Right atrium auricular region (tissue), 2 donors: ENCODE measurements at regions not wholly inside any gene's neighbourhood (a gene's known extent, or its start where the extent isn't known, plus 50 kb on each side); places are given as distances from the start of the nearest gene placed in this dataset.

Experiments
- DNase-seq: peaks from one replicate; pipeline ENCODE4 v3.0.0-alpha.2; 2019; ENCODE audit warnings: low spot score
- H3K27ac ChIP-seq, 2 donors: fragments of 200-600 bp; sonication (generic); 1 replicate in 1 of 2; 2 replicates in 1 of 2; pipeline ENCODE4 v1.5.1; 2016 to 2019
- H3K27me3 ChIP-seq, 2 donors: fragments of 200-600 bp; sonication (generic); one replicate each; pipeline versions ENCODE4 v1.5.1 to v1.6.0; 2017 to 2019
- H3K36me3 ChIP-seq: fragments of 200-600 bp; sonication (generic); one replicate; pipeline ENCODE4 v1.5.1; 2016
- H3K4me1 ChIP-seq, 2 donors: fragments of 200-600 bp; sonication (generic); one replicate each; pipeline versions ENCODE4 v1.5.1 to v1.6.0; 2017 to 2019
- H3K4me3 ChIP-seq, 2 donors: fragments of 200-600 bp; sonication (generic); 1 replicate in 1 of 2; 2 replicates in 1 of 2; pipeline ENCODE4 v1.5.1; 2017 to 2019; ENCODE audit warnings: mild to moderate bottlenecking in 1 of 2, moderate library complexity in 1 of 2
- H3K9me3 ChIP-seq, 2 donors: fragments of 200-600 bp; sonication (generic); one replicate each; pipeline ENCODE4 v1.5.1; 2019
- CTCF ChIP-seq, 2 donors: fragments of 200-600 bp; sonication (generic); IDR thresholded peaks; one replicate each; pipeline ENCODE4 v1.5.1; 2019; ENCODE audit warnings: antibody characterized with exemption in 2 of 2

GRCh38 chrX:15142084-15142715, 127.7 kb downstream of the ASB9 start:
- H3K4me3 ChIP-seq: no peak overlapping the region
- H3K27me3 ChIP-seq: no peaks in the 10 kb centered on the region
- DNase-seq: no peak
- H3K4me1 ChIP-seq: no peaks in the 10 kb centered on the region
- TF ChIP-seq CTCF (IDR thresholded peaks at IDR 0.05): no peak
- H3K27ac ChIP-seq: no peak overlapping the region
- no peaks in the 10 kb centered on the region for H3K9me3 ChIP-seq
- H3K36me3 ChIP-seq: no peaks in the 10 kb centered on the region

DNA sequence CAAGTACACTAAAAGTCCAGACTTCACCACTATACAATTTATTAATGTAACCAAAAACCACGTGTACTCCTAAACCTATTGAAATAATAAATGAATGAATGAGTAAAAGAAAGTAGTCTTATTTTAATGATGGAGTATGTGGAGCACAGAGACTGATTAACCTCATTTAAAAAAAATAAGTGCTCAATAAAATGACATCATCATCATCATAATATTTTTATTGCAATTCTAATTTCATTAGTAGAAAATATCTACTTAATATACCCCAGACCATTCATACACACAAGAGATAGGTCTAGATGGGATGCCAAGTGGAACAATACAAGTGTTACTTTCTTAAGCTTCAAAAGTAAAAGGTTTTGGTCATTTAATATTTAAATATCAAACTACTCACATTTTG, 133.1 kb downstream of the ASB9 start:
- no peak for TF ChIP-seq CTCF (IDR thresholded peaks at IDR 0.05)
- Histone ChIP-seq H3K4me3 (no peak overlapping the region), H3K27ac (no peak overlapping the region), H3K9me3 (no peaks in the 10 kb centered on the region), H3K27me3 (no peaks in the 10 kb centered on the region), H3K36me3 (no peaks in the 10 kb centered on the region), H3K4me1 (no peaks in the 10 kb centered on the region)
- no peak for DNase-seq

DNA sequence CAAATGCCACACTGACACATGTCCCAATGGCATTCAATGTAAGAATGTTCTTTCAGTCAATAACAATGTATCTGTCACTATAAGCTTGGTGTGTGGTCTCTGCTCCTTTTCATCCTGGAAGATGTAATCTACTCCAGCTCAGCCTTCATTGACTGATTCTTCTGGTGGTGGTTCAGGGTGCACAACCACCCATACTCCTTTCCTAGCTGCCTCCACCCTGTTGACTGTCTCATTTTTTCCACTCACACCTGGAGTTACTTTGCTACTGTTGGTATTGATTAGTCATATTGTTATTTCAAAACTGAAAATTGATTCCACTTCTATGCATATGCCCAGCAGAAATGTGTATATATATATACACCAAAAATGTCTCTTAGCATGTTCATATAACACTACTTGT, 140.5 kb downstream of the ASB9 start:
- H3K4me3 ChIP-seq: no peak overlapping the region
- H3K4me1 ChIP-seq: no peaks in the 10 kb centered on the region
- TF ChIP-seq CTCF (IDR thresholded peaks at IDR 0.05): no peak
- no peak for DNase-seq
- no peaks in the 10 kb centered on the region for H3K36me3 ChIP-seq
- H3K9me3 ChIP-seq: no peaks in the 10 kb centered on the region
- no peaks in the 10 kb centered on the region for H3K27me3 ChIP-seq
- H3K27ac ChIP-seq: no peak overlapping the region

DNA sequence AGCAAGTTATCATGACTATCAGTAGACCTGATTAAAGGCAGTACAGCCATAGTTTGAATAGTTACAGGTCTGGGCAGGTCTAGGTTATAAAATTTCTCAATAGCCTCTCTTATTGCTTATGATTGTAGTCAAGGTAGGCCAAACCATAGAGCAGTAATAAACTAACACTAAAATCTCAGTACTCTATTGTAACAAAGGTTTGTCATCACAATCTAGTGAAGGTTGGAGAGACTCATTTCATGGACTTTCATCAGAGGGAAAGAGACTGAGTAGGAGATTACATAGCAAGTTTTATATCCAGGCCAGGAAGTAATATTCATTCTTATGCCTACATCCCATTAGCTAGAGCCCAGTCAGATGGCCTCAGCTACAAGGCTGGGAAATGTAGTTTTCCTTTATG, 141.0 kb downstream of the ASB9 start:
- DNase-seq: no peak
- Histone ChIP-seq H3K27me3 (no peaks in the 10 kb centered on the region), H3K4me1 (no peaks in the 10 kb centered on the region), H3K27ac (no peak overlapping the region), H3K4me3 (no peak overlapping the region), H3K36me3 (no peaks in the 10 kb centered on the region), H3K9me3 (no peaks in the 10 kb centered on the region)
- TF ChIP-seq CTCF (IDR thresholded peaks at IDR 0.05): no peak

DNA sequence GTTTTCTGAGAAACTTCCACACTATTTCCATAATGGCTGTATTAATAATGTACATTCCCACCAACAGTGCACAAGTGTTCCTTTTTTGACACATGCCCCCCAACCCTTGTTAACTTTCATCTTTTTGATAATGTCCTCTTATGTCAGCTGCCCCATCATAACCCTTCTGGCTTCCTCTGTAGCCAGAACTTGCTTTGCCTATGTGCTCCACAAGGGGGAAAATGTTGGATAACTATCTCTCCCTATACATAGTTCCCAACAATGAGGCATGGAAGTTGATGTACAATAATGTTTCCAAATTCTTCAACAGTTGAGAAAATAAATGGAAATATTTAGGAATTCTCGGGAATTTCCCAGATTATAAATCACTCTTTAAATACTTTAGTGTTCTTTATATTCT, 142.9 kb downstream of the ASB9 start:
- no peaks in the 10 kb centered on the region for H3K9me3 ChIP-seq
- H3K4me1 ChIP-seq: no peaks in the 10 kb centered on the region
- H3K4me3 ChIP-seq: no peak overlapping the region
- DNase-seq: no peak
- no peaks in the 10 kb centered on the region for H3K36me3 ChIP-seq
- no peak overlapping the region for H3K27ac ChIP-seq
- H3K27me3 ChIP-seq: no peaks in the 10 kb centered on the region
- TF ChIP-seq CTCF (IDR thresholded peaks at IDR 0.05): no peak

- H3K27ac ChIP-seq: no peak overlapping the region
- H3K9me3 ChIP-seq: no peaks in the 10 kb centered on the region
- no peaks in the 10 kb centered on the region for H3K4me1 ChIP-seq
- H3K4me3 ChIP-seq: no peak overlapping the region
- DNase-seq: no peak
- no peaks in the 10 kb centered on the region for H3K36me3 ChIP-seq
- no peak for TF ChIP-seq CTCF (IDR thresholded peaks at IDR 0.05)
- H3K27me3 ChIP-seq: no peaks in the 10 kb centered on the region
Observed at GRCh38 chrX:15116900-15117299, 153.0 kb downstream of the ASB9 start.
